HepG2 (cell line): ENCODE measurements at regions not wholly inside any gene's neighbourhood (a gene's known extent, or its start where the extent isn't known, plus 50 kb on each side); places are given as distances from the start of the nearest gene placed in this dataset.

Experiments used
- ATAC-seq: fragments of 200-7000 bp; cut with Tn5 transposase; 3 replicates; pipeline ENCODE4 v1.9.1; 2020; ENCODE audit warnings: mild to moderate bottlenecking, moderate library complexity
- BruUV-seq: library from RNA; stranded (reverse); fragments of 400-500 nt; replicated peaks from 2 replicates; lab custom pipeline; 2021; lab: Mats Ljungman, UMichigan
- CTCF ChIA-PET: fragments of 300-600 bp; formaldehyde crosslinking; extraction: SDS; loops from one replicate; lab custom pipeline; 2021; ENCODE audit warnings: low total read pairs, inconsistent platforms, low intra/inter-chr PET ratio; lab: Yijun Ruan, JAX
- POLR2A ChIA-PET: fragments of 350-600 bp; sonication (Branson Sonifier 250); formaldehyde crosslinking; loops from one replicate; lab custom pipeline; 2020; ENCODE audit warnings: antibody characterized with exemption, inconsistent platforms; lab: Yijun Ruan, JAX
- DNase-seq: peaks from one replicate; pipeline ENCODE4 v3.0.0-alpha.2; 2015; ENCODE audit warnings: low spot score
- FAIRE-seq: peaks from 3 replicates; lab custom pipeline; 2011; peaks lifted over from hg19 to GRCh38; lab: Jason Lieb, UNC
- H2AFZ ChIP-seq: one replicate; pipeline ENCODE4 v1.6.1; 2011; ENCODE audit warnings: low read length, inconsistent platforms
- H3K27ac ChIP-seq: fragments of 300-600 bp; 3 replicates; pipeline ENCODE4 v1.8.0; 2011; ENCODE audit warnings: mixed run types, mild to moderate bottlenecking, mixed read lengths, low read length, inconsistent platforms; ENCODE audit not compliant: insufficient read depth; ENCODE audit errors: extremely low read length
- H3K27me3 ChIP-seq, 2 experiments: fragments of 200-600 bp in 1 of 2; 2 replicates in 1 of 2; 3 replicates in 1 of 2; pipeline versions ENCODE4 v1.6.0 to v1.8.0; 2011; ENCODE audit warnings: low read length in 2 of 2, mild to moderate bottlenecking in 2 of 2, moderate library complexity in 2 of 2, inconsistent platforms in 1 of 2; ENCODE audit not compliant: insufficient read depth in 2 of 2, control insufficient read depth in 1 of 2
- H3K36me3 ChIP-seq, 2 experiments: fragments of 200-600 bp in 1 of 2; replicated peaks in 1 of 2; 2 replicates in 1 of 2; 3 replicates in 1 of 2; pipeline versions ENCODE4 v1.5.1 to v1.8.0; 2011; ENCODE audit warnings: low read length in 2 of 2, inconsistent platforms in 1 of 2; ENCODE audit not compliant: insufficient read depth in 2 of 2, control insufficient read depth in 1 of 2
- H3K4me1 ChIP-seq: 2 replicates; pipeline ENCODE4 v1.5.1; 2012; ENCODE audit warnings: low read length, inconsistent platforms; ENCODE audit not compliant: insufficient read depth
- H3K4me2 ChIP-seq: 2 replicates; pipeline ENCODE4 v1.6.0; 2011; ENCODE audit warnings: low read depth, low read length, inconsistent platforms
- H3K4me3 ChIP-seq, 3 experiments: fragments of 200-600 bp in 1 of 3; sonication (generic), shearing (Covaris generic) in 1 of 3; replicated peaks in 1 of 3; 2 replicates each; pipeline ENCODE4 v1.5.1; 2011 to 2016; ENCODE audit warnings: low read length in 3 of 3, inconsistent platforms in 2 of 3, low read depth in 2 of 3, mild to moderate bottlenecking in 2 of 3, control low read depth in 1 of 3, mixed read lengths in 1 of 3; ENCODE audit not compliant: insufficient read depth in 1 of 3
- H3K79me2 ChIP-seq: one replicate; pipeline ENCODE4 v1.6.1; 2011; ENCODE audit warnings: low read length, inconsistent platforms; ENCODE audit not compliant: insufficient read depth
- H3K9ac ChIP-seq: 2 replicates; pipeline ENCODE4 v1.6.0; 2011; ENCODE audit warnings: mild to moderate bottlenecking, low read depth, low read length, inconsistent platforms; ENCODE audit not compliant: insufficient read depth
- H3K9me3 ChIP-seq: 2 replicates; pipeline ENCODE4 v1.5.1; 2012; ENCODE audit warnings: mild to moderate bottlenecking, low read length
- H4K20me1 ChIP-seq: 2 replicates; pipeline ENCODE4 v1.6.0; 2011; ENCODE audit warnings: inconsistent platforms, mild to moderate bottlenecking, low read length, moderate library complexity; ENCODE audit not compliant: insufficient read depth
- ATF1 ChIP-seq: IDR thresholded peaks from 2 replicates; pipeline ENCODE4 v1.6.1; 2016; ENCODE audit warnings: mild to moderate bottlenecking, control low read depth
- SETDB1 ChIP-seq: sonication (generic); formaldehyde crosslinking; IDR thresholded peaks from 2 replicates; pipeline ENCODE4 v1.5.1; 2020; ENCODE audit warnings: missing genetic modification reagents, mild to moderate bottlenecking, borderline replicate concordance
- ZBTB25 ChIP-seq: IDR thresholded peaks from 2 replicates; pipeline ENCODE4 v1.6.1; 2018; ENCODE audit warnings: missing genetic modification reagents
- ZNF558 ChIP-seq: sonication (generic); formaldehyde crosslinking; IDR thresholded peaks from 2 replicates; pipeline ENCODE4 v1.9.0; 2022; ENCODE audit warnings: mild to moderate bottlenecking, missing genetic modification reagents, borderline replicate concordance
- ZNF713 ChIP-seq: sonication (generic); formaldehyde crosslinking; IDR thresholded peaks from 2 replicates; pipeline ENCODE4 v1.4.0; 2020; ENCODE audit warnings: mild to moderate bottlenecking, missing genetic modification reagents
- ZUFSP ChIP-seq: sonication (generic); formaldehyde crosslinking; IDR thresholded peaks from 2 replicates; pipeline ENCODE4 v1.9.0; 2021; ENCODE audit warnings: missing genetic modification reagents, mild to moderate bottlenecking, borderline replicate concordance
- WGBS: methylation state at CpG from one replicate; pipeline ENCODE4 v1.1.6; 2017; ENCODE audit warnings: low lambda C conversion rate; 5-methylcytosine and 5-hydroxymethylcytosine counted together
- in situ Hi-C: cut with HindIII; loops from 2 replicates; pipeline ENCODE4 v1.10.0; 2017; ENCODE audit warnings: low pct_unique_long_range_greater_than_20kb; ENCODE audit not compliant: extremely low pct_ligation_motif_present
- intact Hi-C: fragments of 100-400 bp; cut with micrococcal nuclease; formaldehyde crosslinking; loops from one replicate; pipeline ENCODE4 v1.10.0; 2022; ENCODE audit not compliant: unreplicated experiment
- TF ChIP-seq, protein P1 (sequence below): sonication (generic); formaldehyde crosslinking; IDR thresholded peaks from 2 replicates; pipeline ENCODE4 v1.4.0; 2020; ENCODE audit warnings: mild to moderate bottlenecking, missing genetic modification reagents
- TF ChIP-seq, protein P2 (sequence below): sonication (generic); formaldehyde crosslinking; IDR thresholded peaks from 2 replicates; pipeline ENCODE4 v1.5.0; 2020; ENCODE audit warnings: mild to moderate bottlenecking, missing genetic modification reagents

DNA sequence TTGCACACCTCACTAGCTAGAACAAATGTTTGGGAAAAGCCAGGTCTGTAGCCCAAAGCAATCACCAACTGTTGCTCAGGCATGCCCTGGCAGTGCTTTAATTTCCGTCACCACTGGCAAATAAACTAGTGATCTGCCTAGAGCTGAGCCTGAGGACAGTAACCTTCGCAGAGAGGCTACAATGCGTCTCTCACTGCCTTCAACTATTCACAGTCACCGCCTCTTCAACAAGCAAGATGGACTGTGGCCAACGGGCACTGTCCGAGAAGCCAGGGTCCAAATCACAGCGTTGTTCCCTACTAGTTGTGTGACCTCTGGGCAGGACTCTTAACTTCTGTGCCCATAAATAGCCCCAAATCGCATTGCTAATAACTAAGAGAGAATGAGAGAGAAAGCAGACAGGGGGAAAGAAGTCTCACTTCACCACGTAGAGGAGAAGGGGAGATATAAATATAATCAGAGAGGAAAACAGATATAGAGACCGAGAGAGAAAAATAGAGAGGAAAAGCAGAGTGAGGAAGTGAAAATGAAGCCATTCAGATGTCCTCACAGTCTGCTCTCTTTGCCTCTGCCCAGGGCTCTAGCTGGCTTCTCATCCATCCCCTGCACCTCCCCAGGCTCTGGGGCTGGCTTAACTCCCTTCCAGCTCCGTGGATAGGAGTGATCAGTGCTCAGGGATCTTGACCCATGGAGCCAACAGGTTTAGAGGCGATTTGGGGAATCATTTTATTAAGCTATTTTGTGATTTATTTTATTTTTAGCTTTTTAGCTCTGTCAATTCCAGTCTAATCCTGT lies 157.9 kb downstream of the ZDHHC21 start (continued):
- TF ChIP-seq ZUFSP (CRISPR knock-in tag) (no peak), ZNF713 (CRISPR knock-in tag) (no peak), ZNF558 (CRISPR knock-in tag) (no peak)
- TF ChIP-seq, protein P1, sequence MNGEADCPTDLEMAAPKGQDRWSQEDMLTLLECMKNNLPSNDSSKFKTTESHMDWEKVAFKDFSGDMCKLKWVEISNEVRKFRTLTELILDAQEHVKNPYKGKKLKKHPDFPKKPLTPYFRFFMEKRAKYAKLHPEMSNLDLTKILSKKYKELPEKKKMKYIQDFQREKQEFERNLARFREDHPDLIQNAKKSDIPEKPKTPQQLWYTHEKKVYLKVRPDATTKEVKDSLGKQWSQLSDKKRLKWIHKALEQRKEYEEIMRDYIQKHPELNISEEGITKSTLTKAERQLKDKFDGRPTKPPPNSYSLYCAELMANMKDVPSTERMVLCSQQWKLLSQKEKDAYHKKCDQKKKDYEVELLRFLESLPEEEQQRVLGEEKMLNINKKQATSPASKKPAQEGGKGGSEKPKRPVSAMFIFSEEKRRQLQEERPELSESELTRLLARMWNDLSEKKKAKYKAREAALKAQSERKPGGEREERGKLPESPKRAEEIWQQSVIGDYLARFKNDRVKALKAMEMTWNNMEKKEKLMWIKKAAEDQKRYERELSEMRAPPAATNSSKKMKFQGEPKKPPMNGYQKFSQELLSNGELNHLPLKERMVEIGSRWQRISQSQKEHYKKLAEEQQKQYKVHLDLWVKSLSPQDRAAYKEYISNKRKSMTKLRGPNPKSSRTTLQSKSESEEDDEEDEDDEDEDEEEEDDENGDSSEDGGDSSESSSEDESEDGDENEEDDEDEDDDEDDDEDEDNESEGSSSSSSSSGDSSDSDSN (CRISPR knock-in tag), result no peak

- intact Hi-C loops (loop anchor here (1.0 kb wide), 1 partner anchor 30 kb away; no protein-coding TSS in a partner anchor), in situ Hi-C loops (no loop called here)
- H4K20me1 ChIP-seq, result no peaks in the 10 kb centered on the region; the same call in 1 of the 2 replicates
- WGBS, result 55% methylated on average over 18 of the region's 20 CpGs
- H3K27ac ChIP-seq, result no peak overlapping the region
- FAIRE-seq (no peak), ATAC-seq (no peak)
- H3K4me2 ChIP-seq, result no peak overlapping the region
- ChIA-PET CTCF (no interaction called here), POLR2A (no interaction called here)
- BruUV-seq, result no TSS peak
- H2AFZ ChIP-seq, result no peak overlapping the region
- TF ChIP-seq SETDB1 (CRISPR knock-in tag), result no peak
- TF ChIP-seq ZBTB25 (CRISPR knock-in tag), result no peak
- TF ChIP-seq ATF1 (CRISPR knock-in tag), result no peak
- TF ChIP-seq, protein P2, sequence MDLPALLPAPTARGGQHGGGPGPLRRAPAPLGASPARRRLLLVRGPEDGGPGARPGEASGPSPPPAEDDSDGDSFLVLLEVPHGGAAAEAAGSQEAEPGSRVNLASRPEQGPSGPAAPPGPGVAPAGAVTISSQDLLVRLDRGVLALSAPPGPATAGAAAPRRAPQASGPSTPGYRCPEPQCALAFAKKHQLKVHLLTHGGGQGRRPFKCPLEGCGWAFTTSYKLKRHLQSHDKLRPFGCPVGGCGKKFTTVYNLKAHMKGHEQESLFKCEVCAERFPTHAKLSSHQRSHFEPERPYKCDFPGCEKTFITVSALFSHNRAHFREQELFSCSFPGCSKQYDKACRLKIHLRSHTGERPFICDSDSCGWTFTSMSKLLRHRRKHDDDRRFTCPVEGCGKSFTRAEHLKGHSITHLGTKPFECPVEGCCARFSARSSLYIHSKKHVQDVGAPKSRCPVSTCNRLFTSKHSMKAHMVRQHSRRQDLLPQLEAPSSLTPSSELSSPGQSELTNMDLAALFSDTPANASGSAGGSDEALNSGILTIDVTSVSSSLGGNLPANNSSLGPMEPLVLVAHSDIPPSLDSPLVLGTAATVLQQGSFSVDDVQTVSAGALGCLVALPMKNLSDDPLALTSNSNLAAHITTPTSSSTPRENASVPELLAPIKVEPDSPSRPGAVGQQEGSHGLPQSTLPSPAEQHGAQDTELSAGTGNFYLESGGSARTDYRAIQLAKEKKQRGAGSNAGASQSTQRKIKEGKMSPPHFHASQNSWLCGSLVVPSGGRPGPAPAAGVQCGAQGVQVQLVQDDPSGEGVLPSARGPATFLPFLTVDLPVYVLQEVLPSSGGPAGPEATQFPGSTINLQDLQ, result no peak
- TF ChIP-seq, all 625 proteins: peak for 0
- peaks cover 27% of the 10 kb centered on the region for H3K4me1 ChIP-seq
- H3K9ac ChIP-seq, result no peak overlapping the region
- H3K79me2 ChIP-seq, result no peaks in the 10 kb centered on the region
- H3K4me3 ChIP-seq, result no peak overlapping the region
- no peak for DNase-seq
- no peaks in the 10 kb centered on the region for H3K36me3 ChIP-seq
- peaks cover 2 to 5% of the 10 kb centered on the region in 2 experiments; a peak in 2 of 5 replicates for H3K27me3 ChIP-seq
- no peaks in the 10 kb centered on the region for H3K9me3 ChIP-seq
Observed at GRCh38 chr9:14533867-14534640, 159.2 kb downstream of the ZDHHC21 start.
